Nephron (organoid): ENCODE measurements at regions not wholly inside any gene's neighbourhood (a gene's known extent, or its start where the extent isn't known, plus 50 kb on each side); places are given as distances from the start of the nearest gene placed in this dataset.
A peak's percentile ranks its signal among the peaks of the same experiment; 100 is the strongest.

ENCODE experiments used
- H3K27ac Mint-ChIP-seq, 3 experiments: 2 replicates each; pipeline ENCODE4 v1.8.0; 2020; ENCODE audit warnings: mixed read lengths in 3 of 3, mild to moderate bottlenecking in 2 of 3, moderate library complexity in 1 of 3
- H3K27me3 Mint-ChIP-seq: 2 replicates; pipeline ENCODE4 v1.8.0; 2021; ENCODE audit warnings: low read depth, mild to moderate bottlenecking, moderate library complexity, mixed read lengths
- H3K36me3 Mint-ChIP-seq: 2 replicates; pipeline ENCODE4 v1.8.0; 2020; ENCODE audit warnings: low read depth, mixed read lengths
- H3K4me1 Mint-ChIP-seq: 2 replicates; pipeline ENCODE4 v1.8.0; 2020; ENCODE audit warnings: mixed read lengths
- H3K4me3 Mint-ChIP-seq, 3 experiments: 2 replicates each; pipeline ENCODE4 v1.8.0; 2020; ENCODE audit warnings: mild to moderate bottlenecking in 3 of 3, mixed read lengths in 3 of 3, moderate library complexity in 2 of 3
- H3K9me3 Mint-ChIP-seq: 2 replicates; pipeline ENCODE4 v1.8.0; 2020; ENCODE audit warnings: mixed read lengths
- CTCF ChIP-seq, 3 experiments: fragments of 200-600 bp; sonication (generic); IDR thresholded peaks; one replicate each; pipeline ENCODE4 v1.5.0; 2021; ENCODE audit warnings: antibody characterized with exemption in 3 of 3; ENCODE audit not compliant: unreplicated experiment in 3 of 3

DNA sequence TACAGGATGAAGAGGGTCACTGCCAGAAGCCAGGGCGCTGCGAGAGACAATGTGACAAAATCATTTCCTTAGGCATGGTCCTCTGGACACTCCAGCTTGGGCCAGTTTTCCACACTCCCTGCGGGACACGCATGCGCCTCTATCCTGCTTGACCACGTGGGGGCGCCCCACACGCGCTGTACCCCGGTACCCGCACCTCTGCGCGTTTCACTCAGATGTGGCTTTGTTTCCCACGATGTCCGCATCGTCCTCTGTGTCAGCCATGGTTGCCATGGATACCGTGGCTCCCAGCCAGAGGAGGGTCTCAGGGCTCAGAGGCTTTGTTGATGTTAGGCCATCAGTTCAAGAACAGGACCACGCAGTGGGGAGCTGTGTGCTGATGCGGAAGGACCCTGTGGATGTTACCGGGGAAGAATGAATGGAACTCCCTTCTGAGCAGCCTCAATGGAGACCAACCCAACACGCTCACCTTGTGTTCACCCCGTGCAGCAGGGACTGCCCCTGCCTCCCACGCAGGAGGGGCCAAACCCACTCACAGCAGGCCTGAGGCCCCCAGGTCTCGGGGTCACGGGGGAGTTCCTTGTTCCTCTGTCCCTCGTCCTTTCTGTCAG is 65.8 kb upstream of the SLC22A11 start:
- Mint-ChIP-seq H3K4me1 (peaks cover 5% of the 10 kb centered on the region), H3K27me3 (peaks cover 53% of the 10 kb centered on the region), H3K27ac (no peak overlapping the region), H3K36me3 (no peaks in the 10 kb centered on the region), H3K4me3 (no peak overlapping the region), H3K9me3 (peaks cover 5% of the 10 kb centered on the region)
- peak; percentile 59 to 71 (median 67) for TF ChIP-seq CTCF (IDR thresholded peaks at IDR 0.05; ENCODE audit: unreplicated experiment in 3 of 3)

- H3K36me3 Mint-ChIP-seq = no peaks in the 10 kb centered on the region
- TF ChIP-seq CTCF (IDR thresholded peaks at IDR 0.05; ENCODE audit: unreplicated experiment in 3 of 3) = no peak
- no peak overlapping the region for H3K4me3 Mint-ChIP-seq
- H3K4me1 Mint-ChIP-seq = peaks cover 5% of the 10 kb centered on the region
- H3K27ac Mint-ChIP-seq = no peak overlapping the region
- peaks cover 7% of the 10 kb centered on the region for H3K9me3 Mint-ChIP-seq
- H3K27me3 Mint-ChIP-seq = peaks cover 49% of the 10 kb centered on the region
Observed at GRCh38 chr11:64490562-64491216, 65.1 kb upstream of the SLC22A11 start.

DNA sequence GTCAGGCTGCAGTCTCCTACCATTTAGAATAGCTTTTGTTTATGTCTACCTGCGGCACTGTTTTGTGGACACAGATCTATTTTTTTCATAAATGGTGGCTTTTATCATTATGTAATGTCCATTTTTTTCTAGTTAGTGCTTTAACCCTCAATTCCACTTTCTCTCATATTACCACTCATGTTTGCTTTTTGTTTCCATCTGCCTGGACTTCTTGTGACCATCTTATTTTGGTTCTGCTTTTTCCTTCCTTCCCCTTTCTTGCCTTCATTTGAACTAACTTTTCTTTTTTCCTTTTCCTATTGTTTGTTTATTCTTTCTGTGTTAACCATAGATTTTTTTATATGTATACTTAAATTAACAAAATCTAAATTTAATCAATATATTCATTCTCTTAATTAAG is 63.2 kb upstream of the SLC22A11 start:
- H3K36me3 Mint-ChIP-seq = no peaks in the 10 kb centered on the region
- H3K4me1 Mint-ChIP-seq = peaks cover 5% of the 10 kb centered on the region
- peaks cover 43% of the 10 kb centered on the region for H3K27me3 Mint-ChIP-seq
- no peak for TF ChIP-seq CTCF (IDR thresholded peaks at IDR 0.05; ENCODE audit: unreplicated experiment in 3 of 3)
- H3K9me3 Mint-ChIP-seq = peaks cover 7% of the 10 kb centered on the region
- no peak overlapping the region for H3K4me3 Mint-ChIP-seq
- H3K27ac Mint-ChIP-seq = no peak overlapping the region

- H3K4me3 Mint-ChIP-seq = no peak overlapping the region
- peaks cover 7% of the 10 kb centered on the region for H3K9me3 Mint-ChIP-seq
- H3K27me3 Mint-ChIP-seq = peaks cover 16% of the 10 kb centered on the region
- no peak for TF ChIP-seq CTCF (IDR thresholded peaks at IDR 0.05; ENCODE audit: unreplicated experiment in 3 of 3)
- no peaks in the 10 kb centered on the region for H3K4me1 Mint-ChIP-seq
- no peaks in the 10 kb centered on the region for H3K36me3 Mint-ChIP-seq
- no peak overlapping the region for H3K27ac Mint-ChIP-seq
Observed at GRCh38 chr11:64498136-64498535, 57.6 kb upstream of the SLC22A11 start.

GRCh38 chr11:64499261-64500004 is 56.3 kb upstream of the SLC22A11 start:
- H3K36me3 Mint-ChIP-seq = no peaks in the 10 kb centered on the region

More at GRCh38 chr11:64499261-64500004, 56.3 kb upstream of the SLC22A11 start:
- H3K4me1 Mint-ChIP-seq = no peaks in the 10 kb centered on the region
- no peak overlapping the region for H3K27ac Mint-ChIP-seq
- TF ChIP-seq CTCF (IDR thresholded peaks at IDR 0.05; ENCODE audit: unreplicated experiment in 3 of 3) = no peak
- H3K4me3 Mint-ChIP-seq = no peak overlapping the region
- peaks cover 23% of the 10 kb centered on the region for H3K27me3 Mint-ChIP-seq
- H3K9me3 Mint-ChIP-seq = peaks cover 7% of the 10 kb centered on the region
